ENCODE measurements at regions not wholly inside any gene's neighbourhood (a gene's known extent, or its start where the extent isn't known, plus 50 kb on each side); places are given as distances from the start of the nearest gene placed in this dataset.

DNA sequence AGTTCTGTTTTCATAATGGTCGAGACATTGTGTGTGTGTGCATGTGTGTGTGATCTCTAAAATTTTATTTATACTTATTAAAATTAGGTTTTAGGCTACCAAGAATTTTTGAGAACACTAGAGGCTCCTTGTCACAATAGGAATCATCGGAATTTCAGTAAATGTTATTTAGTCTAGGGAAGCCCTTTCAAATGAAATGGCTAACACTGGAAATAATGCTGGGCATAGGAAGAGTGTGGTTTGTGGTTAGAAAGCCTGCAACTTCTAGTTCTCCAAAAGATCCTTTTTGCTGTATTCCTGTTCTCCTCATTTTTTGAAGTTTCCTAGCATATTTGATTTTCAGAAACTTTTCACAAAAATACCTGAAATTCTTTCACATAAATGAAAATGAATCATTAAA is 92.5 kb upstream of the MBNL1 start:
- Histone ChIP-seq H3K4me1 (ENCODE audit: insufficient read depth, low read length, poor library complexity, severe bottlenecking) (no peaks in the 10 kb centered on the region), H3K4me3 (ENCODE audit: low read length, poor library complexity, severe bottlenecking) (no peak overlapping the region), H2AFZ (ENCODE audit: low read length) (no peak overlapping the region), H3K36me3 (ENCODE audit: insufficient read depth, low read length) (no peaks in the 10 kb centered on the region), H3K27me3 (ENCODE audit: insufficient read depth, low read length, poor library complexity, severe bottlenecking) (no peaks in the 10 kb centered on the region), H3K4me2 (ENCODE audit: low read depth, low read length, poor library complexity, severe bottlenecking) (no peak overlapping the region), H3K9me3 (ENCODE audit: insufficient read depth, low read depth, low read length) (no peaks in the 10 kb centered on the region), H3K9me2 (replicated peaks; ENCODE audit: low read depth, low read length) (no peaks in the 10 kb centered on the region), H3K79me2 (ENCODE audit: insufficient read depth, low read length) (no peaks in the 10 kb centered on the region), H3F3A (ENCODE audit: low read depth) (no peaks in the 10 kb centered on the region), H4K20me1 (ENCODE audit: insufficient read depth, low read length, poor library complexity, severe bottlenecking) (no peaks in the 10 kb centered on the region), H3K9ac (ENCODE audit: low read depth, low read length, poor library complexity, severe bottlenecking) (no peak overlapping the region)
- TF ChIP-seq EZH2phosphoT487 (IDR thresholded peaks at IDR 0.05; ENCODE audit: borderline replicate concordance), result no peak
- TF ChIP-seq, protein P1, sequence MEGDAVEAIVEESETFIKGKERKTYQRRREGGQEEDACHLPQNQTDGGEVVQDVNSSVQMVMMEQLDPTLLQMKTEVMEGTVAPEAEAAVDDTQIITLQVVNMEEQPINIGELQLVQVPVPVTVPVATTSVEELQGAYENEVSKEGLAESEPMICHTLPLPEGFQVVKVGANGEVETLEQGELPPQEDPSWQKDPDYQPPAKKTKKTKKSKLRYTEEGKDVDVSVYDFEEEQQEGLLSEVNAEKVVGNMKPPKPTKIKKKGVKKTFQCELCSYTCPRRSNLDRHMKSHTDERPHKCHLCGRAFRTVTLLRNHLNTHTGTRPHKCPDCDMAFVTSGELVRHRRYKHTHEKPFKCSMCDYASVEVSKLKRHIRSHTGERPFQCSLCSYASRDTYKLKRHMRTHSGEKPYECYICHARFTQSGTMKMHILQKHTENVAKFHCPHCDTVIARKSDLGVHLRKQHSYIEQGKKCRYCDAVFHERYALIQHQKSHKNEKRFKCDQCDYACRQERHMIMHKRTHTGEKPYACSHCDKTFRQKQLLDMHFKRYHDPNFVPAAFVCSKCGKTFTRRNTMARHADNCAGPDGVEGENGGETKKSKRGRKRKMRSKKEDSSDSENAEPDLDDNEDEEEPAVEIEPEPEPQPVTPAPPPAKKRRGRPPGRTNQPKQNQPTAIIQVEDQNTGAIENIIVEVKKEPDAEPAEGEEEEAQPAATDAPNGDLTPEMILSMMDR (conservative IDR thresholded peaks at IDR 0.05; ENCODE audit: low read length), result no peak

DNA sequence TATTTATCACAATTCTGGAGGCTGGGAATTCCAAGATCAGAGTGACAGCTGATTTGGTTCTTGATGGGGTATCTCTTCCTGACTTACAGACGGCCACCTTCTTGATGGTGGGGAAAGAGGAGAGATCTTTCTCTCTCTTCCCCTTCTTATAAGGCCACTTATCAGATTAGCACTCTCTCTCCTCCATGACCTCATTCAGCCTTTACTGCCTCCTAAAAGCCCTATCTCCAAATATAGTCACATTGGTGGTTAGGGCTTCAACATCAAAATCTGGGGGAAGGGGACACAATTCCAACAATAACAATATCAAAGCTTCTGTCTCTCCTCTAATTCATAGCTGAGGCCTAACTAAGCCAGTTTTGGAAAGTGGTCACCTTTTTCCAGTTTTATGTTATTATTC is 91.7 kb upstream of the MBNL1 start:
- no peak overlapping the region for H3K4me3 ChIP-seq (ENCODE audit: low read length, poor library complexity, severe bottlenecking)
- no peaks in the 10 kb centered on the region for H3K36me3 ChIP-seq (ENCODE audit: insufficient read depth, low read length)
- H3K9me3 ChIP-seq (ENCODE audit: insufficient read depth, low read depth, low read length), result no peaks in the 10 kb centered on the region
- H3K4me1 ChIP-seq (ENCODE audit: insufficient read depth, low read length, poor library complexity, severe bottlenecking), result no peaks in the 10 kb centered on the region
- H3K4me2 ChIP-seq (ENCODE audit: low read depth, low read length, poor library complexity, severe bottlenecking), result no peak overlapping the region
- no peaks in the 10 kb centered on the region for H3K9me2 ChIP-seq (replicated peaks; ENCODE audit: low read depth, low read length)
- no peak overlapping the region for H3K9ac ChIP-seq (ENCODE audit: low read depth, low read length, poor library complexity, severe bottlenecking)
- H3K79me2 ChIP-seq (ENCODE audit: insufficient read depth, low read length), result no peaks in the 10 kb centered on the region
- no peaks in the 10 kb centered on the region for H3F3A ChIP-seq (ENCODE audit: low read depth)
- TF ChIP-seq EZH2phosphoT487 (IDR thresholded peaks at IDR 0.05; ENCODE audit: borderline replicate concordance), result no peak
- TF ChIP-seq, protein P1 (conservative IDR thresholded peaks at IDR 0.05; ENCODE audit: low read length), result no peak
- no peak overlapping the region for H2AFZ ChIP-seq (ENCODE audit: low read length)
- H4K20me1 ChIP-seq (ENCODE audit: insufficient read depth, low read length, poor library complexity, severe bottlenecking), result no peaks in the 10 kb centered on the region
- no peaks in the 10 kb centered on the region for H3K27me3 ChIP-seq (ENCODE audit: insufficient read depth, low read length, poor library complexity, severe bottlenecking)

DNA sequence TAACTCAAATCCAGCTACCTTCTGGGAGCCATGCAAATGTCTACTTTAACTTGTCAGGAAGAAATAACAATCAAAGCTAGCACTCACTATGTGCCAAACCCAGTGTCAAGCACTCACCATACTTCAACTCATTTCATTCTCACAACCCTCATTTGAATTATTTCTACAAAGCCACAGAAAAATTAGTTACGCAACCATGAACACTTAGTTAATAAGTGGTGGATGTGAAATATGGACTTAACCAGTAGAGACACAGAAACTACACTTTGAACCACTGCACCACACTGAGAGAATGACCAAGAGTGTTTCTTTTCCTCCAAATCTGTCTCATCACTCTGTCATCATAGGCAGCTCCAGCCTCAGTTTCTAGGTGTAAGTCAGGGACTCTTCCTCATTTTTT is 91.0 kb upstream of the MBNL1 start:
- Histone ChIP-seq H3K36me3 (ENCODE audit: insufficient read depth, low read length) (no peaks in the 10 kb centered on the region), H3K4me3 (ENCODE audit: low read length, poor library complexity, severe bottlenecking) (no peak overlapping the region), H3K79me2 (ENCODE audit: insufficient read depth, low read length) (no peaks in the 10 kb centered on the region), H3K9me3 (ENCODE audit: insufficient read depth, low read depth, low read length) (no peaks in the 10 kb centered on the region), H3K4me2 (ENCODE audit: low read depth, low read length, poor library complexity, severe bottlenecking) (no peak overlapping the region), H4K20me1 (ENCODE audit: insufficient read depth, low read length, poor library complexity, severe bottlenecking) (no peaks in the 10 kb centered on the region), H3F3A (ENCODE audit: low read depth) (no peaks in the 10 kb centered on the region), H3K9me2 (replicated peaks; ENCODE audit: low read depth, low read length) (no peaks in the 10 kb centered on the region), H3K9ac (ENCODE audit: low read depth, low read length, poor library complexity, severe bottlenecking) (no peak overlapping the region), H3K4me1 (ENCODE audit: insufficient read depth, low read length, poor library complexity, severe bottlenecking) (no peaks in the 10 kb centered on the region), H3K27me3 (ENCODE audit: insufficient read depth, low read length, poor library complexity, severe bottlenecking) (no peaks in the 10 kb centered on the region), H2AFZ (ENCODE audit: low read length) (no peak overlapping the region; the same call in 1 of the 2 replicates)
- TF ChIP-seq, protein P1 (conservative IDR thresholded peaks at IDR 0.05; ENCODE audit: low read length), result no peak
- TF ChIP-seq EZH2phosphoT487 (IDR thresholded peaks at IDR 0.05; ENCODE audit: borderline replicate concordance), result no peak

All from Loucy (cell line).